Endothelial cell of umbilical vein (primary cell): ENCODE measurements at regions not wholly inside any gene's neighbourhood (a gene's known extent, or its start where the extent isn't known, plus 50 kb on each side); places are given as distances from the start of the nearest gene placed in this dataset.

Experiments
- CTCF ChIP-seq, 2 donors: IDR thresholded peaks; 1 replicate in 1 of 2; 2 replicates in 1 of 2; pipeline ENCODE4 v1.5.1; 2011; ENCODE audit warnings: low read length in 2 of 2, mild to moderate bottlenecking in 2 of 2, moderate library complexity in 2 of 2, control low read depth in 1 of 2, inconsistent platforms in 1 of 2, low read depth in 1 of 2; ENCODE audit not compliant: insufficient read depth in 1 of 2; ENCODE audit errors: extremely low read depth in 1 of 2
- EZH2 ChIP-seq: IDR thresholded peaks from 2 replicates; pipeline ENCODE4 v1.6.1; 2012; ENCODE audit warnings: borderline replicate concordance, low read depth, mild to moderate bottlenecking, moderate library complexity, low read length, inconsistent platforms; ENCODE audit not compliant: severe bottlenecking
- MAX ChIP-seq: IDR thresholded peaks from 2 replicates; pipeline ENCODE4 v1.6.1; 2011; ENCODE audit not compliant: insufficient read depth, insufficient read length
- POLR2AphosphoS5 ChIP-seq: IDR thresholded peaks from 2 replicates; pipeline ENCODE4 v1.6.1; 2012; ENCODE audit warnings: low read depth, mild to moderate bottlenecking, control low read depth, low read length, moderate library complexity; ENCODE audit not compliant: insufficient read depth

- TF ChIP-seq CTCF (IDR thresholded peaks at IDR 0.05; ENCODE audit: extremely low read depth in 1 of 2, insufficient read depth in 1 of 2, low read depth in 1 of 2, low read length in 2 of 2) = no peak
- no peak for TF ChIP-seq MAX
- TF ChIP-seq POLR2AphosphoS5 = no peak
- TF ChIP-seq EZH2 = no peak
Measured at GRCh38 chr15:62428851-62429598, 263.9 kb upstream of the C2CD4B start.
